Cardiac fibroblast (primary cell): ENCODE measurements at regions not wholly inside any gene's neighbourhood (a gene's known extent, or its start where the extent isn't known, plus 50 kb on each side); places are given as distances from the start of the nearest gene placed in this dataset.

Experiments
- DNase-seq, 2 donors: peaks; one replicate each; pipeline versions ENCODE4 v3.0.0 to v3.0.0-alpha.2; 2010; ENCODE audit warnings: low read depth in 2 of 2
- H3K4me3 ChIP-seq, 2 donors: replicated peaks in 1 of 2; 1 replicate in 1 of 2; 2 replicates in 1 of 2; pipeline ENCODE4 v1.5.1; 2011; ENCODE audit warnings: low read depth in 2 of 2, low read length in 2 of 2, mild to moderate bottlenecking in 2 of 2, moderate library complexity in 1 of 2
- CTCF ChIP-seq: IDR thresholded peaks from one replicate; pipeline ENCODE4 v1.5.1; 2011; ENCODE audit warnings: low read depth, mild to moderate bottlenecking, low read length, inconsistent platforms

DNA sequence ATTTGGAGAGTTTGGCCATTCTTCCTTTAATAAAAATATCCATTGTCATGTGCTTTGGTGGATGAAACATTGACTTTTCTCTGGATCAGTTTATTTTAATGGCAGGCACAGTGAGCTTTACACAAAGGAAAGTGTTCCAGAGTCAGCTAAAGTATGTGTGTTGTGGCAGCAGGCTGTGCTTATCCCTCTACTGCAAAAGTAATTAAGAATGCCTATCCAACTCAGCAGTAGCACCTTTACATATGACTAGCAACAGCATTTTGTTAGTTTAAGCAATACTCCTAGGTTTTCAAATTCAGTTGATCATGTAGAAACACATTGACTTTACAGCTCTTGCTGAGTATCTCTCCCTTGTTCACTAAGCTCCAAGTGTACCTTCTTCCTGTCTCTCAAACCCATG lies 730.5 kb upstream of the RGMB start:
- no peak overlapping the region for H3K4me3 ChIP-seq
- DNase-seq: no peak
- no peak for TF ChIP-seq CTCF

- no peak for TF ChIP-seq CTCF
- peak in 1 of 2 donors; percentile 54 for DNase-seq
- H3K4me3 ChIP-seq: no peak overlapping the region
Measured at GRCh38 chr5:98050583-98050982, 722.9 kb upstream of the RGMB start.

DNA sequence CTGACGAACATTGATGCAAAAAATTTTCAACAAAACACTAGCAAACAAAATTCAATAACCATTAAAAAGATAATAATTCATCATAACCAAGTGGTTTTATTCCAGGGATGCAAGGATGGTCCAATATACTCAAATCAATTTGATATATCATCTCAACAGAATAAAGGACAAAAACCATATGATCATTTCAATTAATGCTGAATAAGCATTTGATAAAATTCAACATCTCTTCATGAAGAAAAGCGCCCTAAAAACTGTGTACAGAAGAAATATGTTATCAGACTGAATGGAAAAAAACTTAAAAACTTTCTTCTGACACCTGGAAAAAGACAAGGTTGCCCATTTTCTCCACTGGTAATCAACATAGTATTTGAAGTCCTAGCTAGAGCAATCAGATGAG lies 720.3 kb upstream of the RGMB start:
- no peak for TF ChIP-seq CTCF
- DNase-seq: no peak
- no peak overlapping the region for H3K4me3 ChIP-seq

GRCh38 chr5:98060148-98060547 lies 713.3 kb upstream of the RGMB start:
- DNase-seq: no peak
- H3K4me3 ChIP-seq: no peak overlapping the region
- no peak for TF ChIP-seq CTCF

DNA sequence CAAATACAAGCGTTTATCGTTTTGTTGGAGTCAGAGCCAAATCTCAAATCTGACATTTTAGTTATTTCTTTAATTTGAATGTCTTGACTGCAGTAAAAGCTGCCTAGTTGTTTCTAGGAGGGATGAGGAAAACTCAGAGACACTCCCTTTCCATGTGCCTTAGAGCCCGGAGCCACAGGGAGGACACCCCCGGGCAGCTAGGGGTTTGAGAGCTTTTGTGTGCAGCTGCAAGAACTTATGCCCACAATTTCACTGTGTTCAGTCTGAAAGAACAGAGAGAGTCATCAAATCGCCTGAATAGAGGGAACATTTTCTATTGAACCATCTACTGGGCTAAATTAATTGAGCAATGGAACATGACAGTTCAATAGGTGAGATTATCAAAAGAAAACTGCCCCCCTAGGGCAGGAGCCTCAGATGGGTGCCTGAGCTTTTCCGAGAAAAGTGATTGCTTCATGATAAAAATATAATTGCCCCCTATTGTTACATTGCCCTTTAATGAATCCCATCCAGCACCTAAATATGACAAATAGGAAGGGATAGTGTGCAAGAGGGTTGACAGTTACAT lies 709.3 kb upstream of the RGMB start:
- no peak for TF ChIP-seq CTCF
- DNase-seq: no peak
- H3K4me3 ChIP-seq: no peak overlapping the region

- peak in 1 of 2 donors; percentile 41 for DNase-seq
- TF ChIP-seq CTCF: no peak
- no peak overlapping the region for H3K4me3 ChIP-seq
Measured at GRCh38 chr5:98065261-98065909, 708.1 kb upstream of the RGMB start.

DNA sequence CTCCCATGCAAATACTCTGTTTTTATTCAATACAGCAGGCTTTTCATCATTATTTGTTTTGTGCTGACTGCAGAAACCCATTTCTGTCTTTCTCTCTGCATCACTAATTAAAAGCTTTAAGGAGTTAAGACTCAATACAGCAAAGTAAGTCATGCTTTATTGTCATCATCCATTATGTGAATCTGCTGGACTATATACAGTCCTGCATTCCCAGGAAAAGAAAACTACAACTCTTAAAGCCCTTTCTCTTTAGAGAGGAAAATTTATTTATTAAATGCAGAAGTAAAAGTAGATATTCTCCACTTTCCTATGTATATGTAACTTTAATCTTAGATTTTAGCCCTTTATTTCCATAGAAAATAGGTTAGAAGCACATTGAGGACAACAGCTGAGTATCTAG lies 706.6 kb upstream of the RGMB start:
- no peak overlapping the region for H3K4me3 ChIP-seq
- DNase-seq: peak in 1 of 2 donors; percentile 6
- no peak for TF ChIP-seq CTCF
